ENCODE measurements at regions not wholly inside any gene's neighbourhood (a gene's known extent, or its start where the extent isn't known, plus 50 kb on each side); places are given as distances from the start of the nearest gene placed in this dataset.
"Not testable (repeated sequence)": the region's sequence is repeated elsewhere in the genome, so short reads cannot be mapped to it uniquely, and the experiment has no call there.

GRCh38 chr7:65749518-65749917, 123.4 kb upstream of the VKORC1L1 start:
- no peak for DNase-seq

DNA sequence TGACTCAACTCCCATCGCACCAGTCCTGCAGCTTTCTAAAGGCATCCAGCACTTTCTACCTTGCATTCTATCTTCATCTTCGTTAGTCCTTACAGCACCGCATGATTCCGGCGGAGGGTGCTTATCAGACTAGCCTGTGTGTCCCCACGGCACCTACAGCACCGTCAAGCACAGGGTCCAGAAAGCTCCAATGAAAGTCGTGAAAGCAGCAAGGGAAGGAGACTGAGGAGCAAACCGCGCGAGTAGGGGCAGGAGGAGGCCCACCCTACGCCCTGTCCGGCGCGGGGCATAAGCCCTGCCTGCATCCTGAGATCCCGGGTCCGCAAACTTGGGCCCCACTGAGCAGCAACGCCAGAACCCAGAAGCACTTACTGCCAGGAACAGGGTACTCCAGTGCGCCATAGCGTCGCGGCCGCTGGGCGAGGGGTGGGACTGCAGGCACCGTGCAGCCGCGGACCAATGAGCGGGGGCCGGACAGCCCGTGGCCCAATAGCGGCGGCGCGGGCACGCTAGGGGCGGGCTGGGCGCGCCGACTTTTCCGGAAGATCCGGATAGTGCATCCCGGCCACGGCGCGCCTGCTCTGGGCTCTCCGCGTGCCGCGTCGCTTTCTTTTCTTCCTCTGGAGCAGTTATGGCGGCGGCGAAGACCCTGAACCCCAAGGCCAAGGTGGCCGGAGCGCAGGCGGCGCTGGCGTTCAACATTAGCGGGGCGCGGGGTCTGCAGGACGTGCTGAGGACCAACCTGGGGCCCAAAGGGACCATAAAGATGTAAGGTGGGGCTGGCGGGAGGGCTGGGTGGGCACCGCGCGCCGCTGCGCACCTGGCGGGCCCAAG, 122.1 kb upstream of the VKORC1L1 start:
- peak; percentile 77 for DNase-seq

- not testable (repeated sequence) for DNase-seq
Measured at GRCh38 chr7:65754070-65754469, 118.8 kb upstream of the VKORC1L1 start.

DNA sequence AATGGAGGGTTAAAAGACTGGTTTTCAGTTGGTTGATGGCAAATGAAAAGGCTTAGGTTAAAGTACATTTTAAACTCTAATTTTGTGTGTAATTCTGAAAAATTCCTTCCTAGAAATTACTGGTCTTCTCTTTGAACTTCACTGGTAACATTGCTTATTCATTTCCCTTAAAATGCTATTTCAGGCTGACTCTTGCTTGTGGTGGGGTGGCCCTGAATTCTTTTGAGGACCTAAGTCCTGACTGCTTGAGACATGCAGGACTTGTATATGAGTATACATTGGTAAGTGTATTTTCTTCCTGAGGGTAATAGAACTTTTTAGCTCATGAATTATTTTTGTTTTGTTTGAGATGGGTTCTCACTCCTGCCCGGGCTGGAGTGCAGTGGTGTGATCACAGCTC, 113.9 kb upstream of the VKORC1L1 start:
- not testable (repeated sequence) for DNase-seq

DNA sequence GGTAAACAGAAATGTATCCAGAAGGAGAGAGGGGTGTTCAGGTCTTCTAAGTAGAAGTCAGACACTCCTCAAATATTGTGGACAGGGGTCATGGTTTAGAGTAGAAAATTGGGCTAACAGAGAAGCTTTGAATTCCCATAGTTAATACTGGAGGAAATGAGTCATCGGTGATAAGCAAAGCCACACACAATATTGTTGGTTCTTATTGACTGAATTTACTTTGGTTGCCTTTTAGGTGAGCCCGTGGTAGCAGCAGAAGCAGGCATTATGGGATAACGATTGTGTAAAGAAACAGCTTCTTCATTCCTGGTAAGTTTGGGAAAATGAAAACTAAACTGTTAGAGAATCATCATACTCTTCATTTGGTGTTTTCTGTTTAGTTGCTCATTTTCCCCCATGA, 110.2 kb upstream of the VKORC1L1 start:
- DNase-seq, result not testable (repeated sequence)

GRCh38 chr7:65763114-65763513, 109.8 kb upstream of the VKORC1L1 start:
- not testable (repeated sequence) for DNase-seq

GRCh38 chr7:65770473-65771225, 102.2 kb upstream of the VKORC1L1 start:
- DNase-seq, result peak; percentile 71

GRCh38 chr7:65771226-65771569, 101.7 kb upstream of the VKORC1L1 start:
- DNase-seq, result not testable (repeated sequence)

DNA sequence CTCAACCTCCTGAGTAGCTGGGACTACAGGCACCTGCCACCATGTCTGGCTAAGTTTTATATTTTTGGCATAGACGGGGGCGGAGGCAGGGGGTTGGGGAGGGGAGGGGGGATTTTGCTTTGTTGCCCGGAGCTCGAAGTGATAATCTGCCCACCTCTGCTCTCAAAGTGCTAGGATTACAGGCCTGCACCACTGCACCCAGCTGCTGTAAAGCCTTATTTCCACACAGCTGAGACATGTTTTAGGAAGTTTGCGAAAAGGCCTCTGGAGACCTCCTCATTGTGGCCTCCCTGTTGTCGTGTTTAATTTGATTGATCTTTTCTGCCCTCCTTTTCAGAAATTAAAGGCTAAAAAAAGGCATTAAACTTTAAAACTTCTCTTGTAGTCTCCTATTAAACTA, 96.2 kb upstream of the VKORC1L1 start:
- DNase-seq, result not testable (repeated sequence)

DNA sequence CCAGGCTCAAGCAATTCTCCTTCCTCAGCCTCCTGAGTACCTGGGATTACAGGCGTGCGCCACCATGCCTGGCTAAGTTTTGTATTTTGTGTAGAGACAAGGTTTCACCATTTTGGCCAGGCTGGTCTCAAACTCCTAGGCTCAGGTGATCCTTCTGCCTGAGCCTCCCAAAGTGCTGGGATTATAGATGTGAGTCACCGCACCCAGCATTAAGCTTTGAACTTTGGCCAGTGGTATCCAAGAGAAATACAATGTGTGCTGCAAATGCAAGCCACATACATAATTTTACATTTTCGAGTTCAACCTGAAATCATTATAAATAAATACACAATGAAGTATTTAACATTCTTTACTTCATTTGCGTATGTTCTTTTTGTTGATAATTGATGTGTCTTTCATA, 82.9 kb upstream of the VKORC1L1 start:
- not testable (repeated sequence) for DNase-seq

DNA sequence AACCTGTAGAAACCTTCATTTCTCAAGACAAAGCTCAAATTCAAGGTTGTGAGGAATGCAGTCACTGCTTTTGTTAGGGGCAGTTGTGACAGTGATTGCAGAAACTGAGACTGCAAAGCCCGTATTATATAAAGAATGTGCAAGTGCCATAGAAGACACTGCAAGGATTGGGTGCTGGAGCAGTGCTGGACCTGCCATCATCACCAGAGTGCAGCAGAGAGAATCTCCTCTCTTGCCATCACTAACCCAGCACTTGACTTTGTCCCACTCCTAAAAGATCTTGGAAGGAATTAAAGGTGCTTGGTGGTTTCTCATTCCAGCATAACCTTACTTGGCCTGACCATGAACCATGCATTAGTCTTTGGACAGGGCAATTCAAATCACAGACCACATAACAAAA, 81.1 kb upstream of the VKORC1L1 start:
- not testable (repeated sequence) for DNase-seq

- not testable (repeated sequence) for DNase-seq
Measured at GRCh38 chr7:65792726-65793125, 80.1 kb upstream of the VKORC1L1 start.

- DNase-seq, result not testable (repeated sequence)
Measured at GRCh38 chr7:65794671-65795391, 78.0 kb upstream of the VKORC1L1 start.

DNA sequence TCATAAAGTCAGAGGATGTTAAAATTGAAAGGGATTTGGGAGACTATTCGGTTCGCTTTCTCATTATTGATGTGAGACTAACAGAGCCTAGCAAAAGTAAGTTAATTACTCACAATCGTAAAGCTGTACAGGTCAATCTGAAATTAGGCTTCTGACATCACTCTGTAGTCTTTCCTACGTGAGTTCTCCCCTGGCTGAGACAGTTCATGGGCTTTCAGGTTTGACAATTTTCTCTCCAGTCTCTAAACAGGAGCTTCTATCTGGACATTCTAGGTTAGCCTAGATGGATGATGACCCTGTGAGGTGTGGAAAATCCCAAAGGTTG, 77.5 kb upstream of the VKORC1L1 start:
- DNase-seq, result not testable (repeated sequence)

DNA sequence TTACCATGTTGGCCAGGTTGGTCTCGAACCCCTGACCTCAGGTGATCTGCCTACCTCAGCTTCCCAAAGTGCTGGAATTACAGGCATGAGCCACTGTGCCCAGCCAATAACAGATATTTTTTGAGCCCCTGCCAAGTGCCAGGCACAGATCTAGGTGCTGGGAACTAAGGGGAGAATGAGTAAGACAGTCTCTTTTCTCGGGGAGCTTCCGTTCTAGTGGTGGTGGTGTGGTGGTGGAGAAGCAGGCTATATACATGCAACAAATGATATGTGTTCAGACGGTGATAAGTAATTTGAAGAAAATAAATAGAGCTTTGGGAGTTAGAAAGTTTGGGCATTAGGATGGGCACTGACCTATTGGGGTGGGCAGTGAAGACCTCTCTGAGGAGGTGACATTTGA, 76.7 kb upstream of the VKORC1L1 start:
- DNase-seq, result no peak

GRCh38 chr7:65797086-65797485, 75.8 kb upstream of the VKORC1L1 start:
- not testable (repeated sequence) for DNase-seq

- DNase-seq, result not testable (repeated sequence)
Measured at GRCh38 chr7:65797566-65797965, 75.3 kb upstream of the VKORC1L1 start.

GRCh38 chr7:65798111-65799075, 74.5 kb upstream of the VKORC1L1 start:
- DNase-seq, result no peak

- DNase-seq, result not testable (repeated sequence)
Measured at GRCh38 chr7:65800191-65800590, 72.7 kb upstream of the VKORC1L1 start.

DNA sequence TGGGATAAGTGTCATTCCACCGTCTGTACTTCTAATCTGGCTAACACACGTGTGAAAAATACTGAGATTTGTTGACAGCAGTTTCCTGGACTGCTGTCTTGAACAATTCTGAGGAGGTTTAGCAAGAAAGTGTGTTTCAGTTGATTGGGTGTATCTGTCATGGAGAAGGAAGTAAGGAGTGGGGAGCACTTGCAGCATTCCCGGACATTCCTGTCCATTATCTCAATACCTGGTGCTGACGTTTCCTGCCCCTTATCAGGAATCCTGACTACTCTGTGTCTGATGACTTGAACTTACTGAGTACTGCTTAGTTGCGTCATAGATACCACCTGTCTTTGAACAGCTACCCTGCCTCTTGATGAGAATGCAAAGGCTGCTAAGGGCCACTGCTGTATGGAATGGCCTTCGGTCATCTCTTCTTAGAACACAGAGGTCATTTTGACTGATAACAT, 72.0 kb upstream of the VKORC1L1 start:
- no peak for DNase-seq

DNA sequence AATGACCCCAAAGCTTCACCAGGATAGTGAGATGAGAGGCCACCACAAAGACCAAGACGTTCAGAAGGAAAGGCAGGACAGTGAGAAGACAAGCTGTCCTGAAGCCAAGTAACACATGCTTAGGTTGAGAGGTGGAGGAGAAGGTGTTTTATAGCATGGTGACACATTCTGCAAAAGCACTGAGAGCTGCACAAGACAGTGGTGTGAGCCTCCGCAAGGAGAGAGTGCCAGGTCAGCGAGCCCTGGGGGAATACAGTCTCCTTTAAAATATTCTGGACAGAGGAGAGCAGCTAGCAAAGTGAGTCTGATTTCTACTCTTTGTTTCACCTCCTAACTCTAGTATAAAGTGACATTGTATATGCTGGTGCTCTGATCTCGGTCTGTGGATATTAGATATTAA, 68.0 kb upstream of the VKORC1L1 start:
- no peak for DNase-seq

DNA sequence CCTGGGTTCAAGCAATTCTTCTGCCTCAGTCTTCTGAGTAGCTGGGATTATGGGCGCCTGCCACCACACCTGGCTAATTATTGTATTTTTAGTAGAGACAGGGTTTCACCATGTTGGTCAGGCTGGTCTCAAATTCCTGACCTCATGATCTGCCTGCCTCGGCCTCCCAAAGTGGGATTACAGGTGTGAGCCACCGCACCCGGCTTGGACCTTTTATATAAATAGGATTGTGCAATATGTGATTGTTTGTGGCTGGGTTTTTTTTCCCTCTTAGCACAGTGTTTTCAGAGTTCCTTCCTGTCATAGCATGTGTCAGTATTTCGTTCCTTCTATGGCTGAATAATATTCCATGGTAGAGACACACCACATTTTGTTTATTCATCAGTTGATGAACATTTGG, 65.8 kb upstream of the VKORC1L1 start:
- DNase-seq, result not testable (repeated sequence)

Measured in GOT3 (cell line).